Stimulated activated naive CD4-positive, alpha-beta T cell (primary cell): ENCODE measurements at regions not wholly inside any gene's neighbourhood (a gene's known extent, or its start where the extent isn't known, plus 50 kb on each side); places are given as distances from the start of the nearest gene placed in this dataset.
"Not testable (repeated sequence)": the region's sequence is repeated elsewhere in the genome, so short reads cannot be mapped to it uniquely, and the experiment has no call there.

Source experiments
- DNase-seq, 6 experiments: peaks; one replicate each; lab custom pipeline; 2025; lab: John Stamatoyannopoulos, UW

- not testable (repeated sequence) for DNase-seq
These were observed 59.2 kb downstream of the CXorf49B start for GRCh38 chrX:71822314-71822713.

- DNase-seq, result no peak
These were observed 60.4 kb downstream of the CXorf49B start for GRCh38 chrX:71823391-71824057.

GRCh38 chrX:71828086-71828485 is 64.9 kb downstream of the CXorf49B start:
- no peak for DNase-seq

GRCh38 chrX:71838092-71838491 is 72.6 kb upstream of the NHSL2 start:
- DNase-seq, result not testable (repeated sequence)

GRCh38 chrX:71846429-71846828 is 64.2 kb upstream of the NHSL2 start:
- DNase-seq, result no peak

GRCh38 chrX:71852182-71852581 is 58.5 kb upstream of the NHSL2 start:
- DNase-seq, result no peak

GRCh38 chrX:71859637-71860036 is 51.0 kb upstream of the NHSL2 start:
- peak in 3 of 6 experiments; percentile 7 to 56 (median 47) for DNase-seq
